Stomach (tissue), 8 donors: ENCODE measurements at regions not wholly inside any gene's neighbourhood (a gene's known extent, or its start where the extent isn't known, plus 50 kb on each side); places are given as distances from the start of the nearest gene placed in this dataset.

Experiments used
- DNase-seq, 2 donors: peaks; one replicate each; pipeline versions ENCODE4 v3.0.0 to v3.0.0-alpha.2; 2013 to 2019
- H3K27ac ChIP-seq, 5 donors: fragments of 200-600 bp in 4 of 5; sonication (generic) in 4 of 5; one replicate each; pipeline ENCODE4 v1.5.1; 2013 to 2019; ENCODE audit warnings: mild to moderate bottlenecking in 1 of 5, moderate library complexity in 1 of 5
- H3K27me3 ChIP-seq, 3 donors: fragments of 200-600 bp; sonication (generic); one replicate each; pipeline ENCODE4 v1.5.1; 2017 to 2019; ENCODE audit warnings: mixed run types in 1 of 3
- H3K36me3 ChIP-seq, 4 donors: fragments of 200-600 bp; sonication (generic); 1 replicate in 3 of 4; 2 replicates in 1 of 4; pipeline ENCODE4 v1.5.1; 2016 to 2019
- H3K4me1 ChIP-seq, 4 donors: fragments of 200-600 bp; sonication (generic); one replicate each; pipeline ENCODE4 v1.5.1; 2016 to 2019
- H3K4me3 ChIP-seq, 4 donors: fragments of 200-600 bp; sonication (generic) in 3 of 4; one replicate each; pipeline ENCODE4 v1.5.1; 2016 to 2019; ENCODE audit warnings: mild to moderate bottlenecking in 1 of 4
- H3K9me3 ChIP-seq, 4 donors: fragments of 200-600 bp; sonication (generic); one replicate each; pipeline ENCODE4 v1.5.1; 2016 to 2019
- EP300 ChIP-seq: sonication (generic); formaldehyde crosslinking; IDR thresholded peaks from one replicate; pipeline ENCODE4 v1.6.1; 2017; ENCODE audit warnings: antibody characterized with exemption
- POLR2A ChIP-seq, 4 donors: fragments of 450-650 bp; IDR thresholded peaks; one replicate each; pipeline ENCODE4 v1.6.1; 2016; ENCODE audit warnings: antibody characterized with exemption in 4 of 4, control low read depth in 2 of 4, mild to moderate bottlenecking in 1 of 4, moderate library complexity in 1 of 4
- POLR2AphosphoS5 ChIP-seq, 3 donors: sonication (generic); formaldehyde crosslinking; IDR thresholded peaks; one replicate each; pipeline ENCODE4 v1.6.1; 2016; ENCODE audit warnings: antibody characterized with exemption in 3 of 3
- WGBS, 5 donors: extraction: QIAGEN DNeasy Blood & Tissue Kit in 3 of 5; methylation state at CpG; one replicate each; pipeline versions ENCODE4 v1.1.5 to v1.1.7; 2013 to 2018; 5-methylcytosine and 5-hydroxymethylcytosine counted together
- intact Hi-C: fragments of 100-400 bp; cut with DNase I; formaldehyde crosslinking; loops from one replicate; pipeline ENCODE4 v1.15.1; 2023; ENCODE audit warnings: low total_unique reads
- TF ChIP-seq, protein P1 (sequence below), 7 experiments: fragments of 450-650 bp in 4 of 7; fragments of 200-600 bp in 3 of 7; sonication (generic) in 3 of 7; IDR thresholded peaks; one replicate each; pipeline ENCODE4 v1.5.1; 2016 to 2019; ENCODE audit warnings: antibody characterized with exemption in 7 of 7, control low read depth in 2 of 7, mild to moderate bottlenecking in 1 of 7
- donor health status: healthy with polysubstance abuse.
- donor health status: Bipolar disorder and iron deficiency.
- donor health status: healthy.

- Histone ChIP-seq H3K4me1 (no peaks in the 10 kb centered on the region), H3K9me3 (no peaks in the 10 kb centered on the region), H3K4me3 (no peak overlapping the region), H3K27ac (no peak overlapping the region), H3K36me3 (no peaks in the 10 kb centered on the region), H3K27me3 (no peaks in the 10 kb centered on the region)
- no peak for TF ChIP-seq POLR2A (IDR thresholded peaks at IDR 0.05)
- TF ChIP-seq EP300: no peak
- TF ChIP-seq, protein P1, sequence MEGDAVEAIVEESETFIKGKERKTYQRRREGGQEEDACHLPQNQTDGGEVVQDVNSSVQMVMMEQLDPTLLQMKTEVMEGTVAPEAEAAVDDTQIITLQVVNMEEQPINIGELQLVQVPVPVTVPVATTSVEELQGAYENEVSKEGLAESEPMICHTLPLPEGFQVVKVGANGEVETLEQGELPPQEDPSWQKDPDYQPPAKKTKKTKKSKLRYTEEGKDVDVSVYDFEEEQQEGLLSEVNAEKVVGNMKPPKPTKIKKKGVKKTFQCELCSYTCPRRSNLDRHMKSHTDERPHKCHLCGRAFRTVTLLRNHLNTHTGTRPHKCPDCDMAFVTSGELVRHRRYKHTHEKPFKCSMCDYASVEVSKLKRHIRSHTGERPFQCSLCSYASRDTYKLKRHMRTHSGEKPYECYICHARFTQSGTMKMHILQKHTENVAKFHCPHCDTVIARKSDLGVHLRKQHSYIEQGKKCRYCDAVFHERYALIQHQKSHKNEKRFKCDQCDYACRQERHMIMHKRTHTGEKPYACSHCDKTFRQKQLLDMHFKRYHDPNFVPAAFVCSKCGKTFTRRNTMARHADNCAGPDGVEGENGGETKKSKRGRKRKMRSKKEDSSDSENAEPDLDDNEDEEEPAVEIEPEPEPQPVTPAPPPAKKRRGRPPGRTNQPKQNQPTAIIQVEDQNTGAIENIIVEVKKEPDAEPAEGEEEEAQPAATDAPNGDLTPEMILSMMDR (IDR thresholded peaks at IDR 0.05): no peak
- TF ChIP-seq POLR2AphosphoS5 (IDR thresholded peaks at IDR 0.05): no peak
- DNase-seq: no peak
- intact Hi-C loops: no loop called here
- WGBS, 5 donors: 61 to 76% (median 74%) methylated on average over 2 to 3 of the region's 3 CpGs
Observed at GRCh38 chrX:25198891-25199290, 183.1 kb upstream of the ARX start.

DNA sequence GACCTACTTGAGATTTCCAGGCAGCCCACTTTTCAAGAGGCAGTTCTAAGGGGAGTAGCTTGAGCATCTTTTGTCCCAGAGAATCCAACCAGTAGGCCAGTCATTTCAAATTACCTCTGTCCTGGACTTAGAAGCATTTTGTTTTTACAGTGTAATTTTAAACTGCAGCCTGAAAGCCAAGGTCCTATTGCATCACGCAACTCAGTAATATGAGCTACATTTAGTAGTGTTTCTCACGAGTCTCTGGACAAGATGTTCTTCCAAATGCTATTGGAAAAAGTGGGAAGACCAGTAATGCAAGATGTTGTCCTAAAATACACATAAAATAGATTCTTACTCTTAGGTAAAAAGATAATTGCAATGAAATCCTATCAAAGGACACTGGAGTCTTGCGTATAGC lies 182.5 kb upstream of the ARX start:
- H3K4me3 ChIP-seq: no peak overlapping the region

GRCh38 chrX:25196221-25196620 lies 180.5 kb upstream of the ARX start:
- no peak overlapping the region for H3K4me3 ChIP-seq

More for the DNA sequence above, 182.5 kb upstream of the ARX start:
- Histone ChIP-seq H3K36me3 (no peaks in the 10 kb centered on the region), H3K27me3 (no peaks in the 10 kb centered on the region), H3K9me3 (no peaks in the 10 kb centered on the region), H3K27ac (no peak overlapping the region), H3K4me1 (no peaks in the 10 kb centered on the region)
- no peak for DNase-seq
- intact Hi-C loops: no loop called here
- 71 to 84% (median 79%) methylated on average over 3 of the region's 3 CpGs for WGBS, 5 donors
- TF ChIP-seq, protein P1 (IDR thresholded peaks at IDR 0.05): no peak

DNA sequence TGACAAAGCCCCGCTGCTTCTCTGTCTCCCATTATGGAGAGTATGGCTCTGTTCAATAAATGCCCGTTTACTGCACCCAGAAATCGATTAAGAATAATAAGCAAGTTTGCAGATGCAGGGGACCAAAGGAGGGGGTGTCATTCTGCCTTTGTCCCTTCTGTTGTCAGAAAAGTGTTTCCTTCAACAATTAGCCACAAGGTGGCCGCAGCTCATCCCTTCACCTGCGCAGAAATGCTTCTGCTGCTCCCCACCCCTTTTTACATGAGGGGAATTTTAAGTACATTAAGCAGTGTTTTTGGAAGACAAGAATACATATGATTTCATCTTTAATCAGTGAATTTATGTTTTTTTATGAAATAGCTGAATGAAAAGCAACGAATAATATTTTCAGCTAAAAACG lies 175.6 kb upstream of the ARX start:
- TF ChIP-seq POLR2AphosphoS5 (IDR thresholded peaks at IDR 0.05) (no peak), POLR2A (IDR thresholded peaks at IDR 0.05) (no peak), EP300 (no peak)
- TF ChIP-seq, protein P1 (IDR thresholded peaks at IDR 0.05): no peak
- Histone ChIP-seq H3K9me3 (peaks cover 0 to 13% (median 0%) of the 10 kb centered on the region in 4 donors), H3K4me1 (no peaks in the 10 kb centered on the region), H3K36me3 (no peaks in the 10 kb centered on the region), H3K27me3 (no peaks in the 10 kb centered on the region), H3K4me3 (no peak overlapping the region), H3K27ac (no peak overlapping the region)
- 26 to 47% (median 38%) methylated on average over 7 of the region's 7 CpGs for WGBS, 5 donors
- intact Hi-C loops: no loop called here
- DNase-seq: no peak

More at GRCh38 chrX:25196221-25196620, 180.5 kb upstream of the ARX start:
- TF ChIP-seq POLR2A (IDR thresholded peaks at IDR 0.05) (no peak), EP300 (no peak), POLR2AphosphoS5 (IDR thresholded peaks at IDR 0.05) (no peak)
- TF ChIP-seq, protein P1 (IDR thresholded peaks at IDR 0.05): no peak
- no peaks in the 10 kb centered on the region for H3K36me3 ChIP-seq
- no peaks in the 10 kb centered on the region for H3K9me3 ChIP-seq
- WGBS, 5 donors: 45 to 59% (median 57%) methylated on average over 2 of the region's 2 CpGs
- no peaks in the 10 kb centered on the region for H3K4me1 ChIP-seq
- H3K27ac ChIP-seq: no peak overlapping the region
- no peak for DNase-seq
- intact Hi-C loops: no loop called here
- no peaks in the 10 kb centered on the region for H3K27me3 ChIP-seq
